Cerebellar cortex (tissue), 1 donor: ENCODE measurements at regions not wholly inside any gene's neighbourhood (a gene's known extent, or its start where the extent isn't known, plus 50 kb on each side); places are given as distances from the start of the nearest gene placed in this dataset.

ENCODE experiments used
- DNase-seq: peaks from one replicate; pipeline ENCODE4 v3.0.0-alpha.2; 2015; ENCODE audit warnings: low spot score

DNA sequence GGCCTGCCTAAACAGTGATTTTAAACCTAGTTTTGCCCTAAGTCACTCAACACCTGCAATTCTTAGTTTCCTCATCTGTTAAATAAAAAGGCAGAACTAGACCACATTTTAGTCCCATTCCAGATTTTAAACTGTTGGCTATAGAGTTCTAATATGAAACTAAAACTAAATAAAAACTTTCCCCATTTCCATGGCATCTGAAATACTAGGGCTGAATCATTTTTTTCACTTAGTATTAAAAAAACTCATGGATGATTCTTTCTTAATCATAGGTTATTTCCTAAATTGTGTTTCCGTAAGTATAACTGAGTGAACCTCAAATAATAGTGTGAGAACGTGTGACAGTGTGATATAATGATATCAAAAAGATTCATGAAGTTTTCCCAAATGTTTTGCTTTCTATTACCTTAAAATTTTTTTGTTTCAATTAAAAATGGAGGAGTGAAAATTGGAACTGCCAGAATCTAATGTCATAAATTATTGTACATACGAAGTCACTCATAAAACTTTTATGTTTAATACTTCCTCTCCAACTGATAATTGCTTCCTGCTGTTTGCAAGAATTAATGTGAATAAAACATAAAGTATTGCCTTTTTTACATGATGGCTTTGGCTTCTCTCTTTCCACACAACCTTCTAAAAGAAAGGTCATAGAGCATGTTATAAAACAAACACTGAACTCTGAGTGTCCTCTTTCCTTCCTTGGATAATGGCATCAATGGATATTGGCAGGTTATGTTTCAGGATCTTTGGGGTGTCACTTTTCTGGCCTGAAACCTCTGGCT is 315.1 kb upstream of the MME start:
- DNase-seq: no peak

DNA sequence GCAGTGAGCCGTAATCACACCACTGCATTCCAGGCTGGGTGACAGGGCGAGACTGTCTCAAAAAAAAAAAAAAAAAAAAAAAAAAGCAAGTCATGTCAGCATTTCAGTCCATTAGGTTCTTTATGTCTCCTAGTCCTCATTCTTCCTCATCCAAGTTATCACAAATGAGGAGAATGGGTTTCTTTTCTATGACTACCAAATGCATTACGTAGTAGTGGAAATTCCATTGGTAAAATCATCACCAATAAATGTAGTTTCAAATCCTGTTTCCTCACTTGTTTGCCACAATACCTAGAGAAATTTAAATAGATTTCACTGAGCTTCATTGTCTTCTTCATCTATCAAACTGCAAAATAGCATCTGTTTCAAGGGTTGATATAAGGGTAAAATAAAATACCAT is 317.6 kb upstream of the MME start:
- no peak for DNase-seq

DNA sequence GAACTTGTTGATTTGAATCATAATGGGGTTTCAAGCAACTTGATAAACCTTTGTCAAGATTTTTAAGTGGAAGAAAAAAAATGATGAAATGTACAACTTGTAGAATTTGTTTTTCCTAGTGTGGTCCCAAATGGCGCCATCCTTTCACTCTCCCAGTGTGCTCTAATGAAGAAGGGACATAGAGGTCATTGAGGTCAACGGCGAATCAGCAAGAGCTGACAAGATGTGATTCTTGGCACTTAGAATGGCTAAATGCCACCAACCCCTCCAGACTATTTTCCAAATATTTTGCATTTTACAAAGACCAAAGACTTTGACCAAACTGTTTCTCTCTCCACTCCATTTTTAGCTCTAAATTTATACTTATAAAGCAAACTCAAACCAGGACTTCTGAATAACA is 320.2 kb upstream of the MME start:
- peak; percentile 64 for DNase-seq

DNA sequence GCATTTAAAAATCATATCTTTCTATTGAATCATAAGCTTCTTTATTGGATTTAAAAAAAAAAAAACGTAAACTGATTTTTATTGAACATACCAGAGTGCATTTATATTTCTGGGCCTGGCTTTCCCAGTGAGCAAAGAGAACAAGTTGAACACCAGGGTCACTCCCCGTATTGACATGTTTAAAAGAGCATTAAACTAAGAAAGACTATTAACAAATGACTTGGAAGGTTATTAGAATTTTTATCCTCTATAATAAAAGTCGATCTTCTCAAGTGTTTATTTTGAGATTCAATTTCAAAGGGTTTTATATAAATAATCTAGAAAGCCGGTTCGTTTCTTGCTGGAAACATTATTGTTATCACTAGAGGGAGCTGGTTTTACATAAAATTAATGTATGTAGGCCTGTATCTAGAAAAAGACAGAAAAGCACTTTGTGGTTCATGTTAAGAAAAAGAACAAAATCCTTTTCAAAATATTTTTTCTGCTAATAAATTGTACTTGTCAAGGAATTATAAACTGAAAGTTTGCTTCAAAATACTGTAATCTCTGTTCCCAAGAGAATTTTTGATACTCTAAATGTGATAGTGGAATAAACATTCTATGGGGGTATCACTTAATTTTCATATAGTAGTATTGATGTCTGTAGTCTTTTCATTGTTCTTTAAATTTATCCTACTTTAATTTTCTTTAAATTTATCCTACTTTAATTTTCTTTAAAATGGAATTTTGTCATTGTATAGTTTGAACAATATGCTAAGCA is 321.8 kb upstream of the MME start:
- peak; percentile 53 for DNase-seq

DNA sequence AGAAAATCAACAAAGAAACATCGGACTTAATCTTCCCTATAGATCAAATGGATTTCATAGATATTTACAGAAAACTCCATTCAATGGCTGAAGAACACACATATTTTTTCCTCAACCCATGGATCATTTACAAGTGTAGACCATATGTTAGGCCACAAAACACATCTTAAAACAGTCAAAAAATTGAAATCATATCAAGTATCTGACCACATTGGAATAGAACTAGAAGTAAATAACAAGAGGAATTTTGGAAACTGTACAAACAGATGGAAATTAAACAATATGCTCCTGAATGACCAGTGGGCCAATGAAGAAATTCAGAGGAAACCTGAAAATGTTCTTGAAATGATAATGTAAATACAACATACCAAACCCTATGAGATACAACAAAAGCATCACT is 323.1 kb upstream of the GPR149 start:
- DNase-seq: no peak

DNA sequence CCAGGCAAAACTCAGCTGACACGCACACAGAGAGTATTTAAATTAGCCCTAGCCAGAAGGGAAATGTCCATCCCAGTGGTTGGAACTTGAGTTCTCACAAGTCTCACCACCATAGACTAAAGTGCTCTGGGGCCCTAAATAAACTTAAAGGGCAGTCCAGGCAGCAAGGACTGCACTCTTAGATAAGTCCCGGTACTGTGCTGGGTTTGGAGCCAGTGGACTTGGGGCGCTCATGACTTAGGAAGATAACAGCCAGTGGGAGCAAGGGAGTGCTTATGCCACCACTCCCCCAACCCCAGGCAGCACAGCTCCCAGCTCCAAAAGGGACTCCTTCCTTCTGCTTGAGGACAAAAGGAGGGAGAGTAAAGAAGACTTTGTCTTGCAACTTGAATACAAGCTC is 319.5 kb upstream of the GPR149 start:
- no peak for DNase-seq

DNA sequence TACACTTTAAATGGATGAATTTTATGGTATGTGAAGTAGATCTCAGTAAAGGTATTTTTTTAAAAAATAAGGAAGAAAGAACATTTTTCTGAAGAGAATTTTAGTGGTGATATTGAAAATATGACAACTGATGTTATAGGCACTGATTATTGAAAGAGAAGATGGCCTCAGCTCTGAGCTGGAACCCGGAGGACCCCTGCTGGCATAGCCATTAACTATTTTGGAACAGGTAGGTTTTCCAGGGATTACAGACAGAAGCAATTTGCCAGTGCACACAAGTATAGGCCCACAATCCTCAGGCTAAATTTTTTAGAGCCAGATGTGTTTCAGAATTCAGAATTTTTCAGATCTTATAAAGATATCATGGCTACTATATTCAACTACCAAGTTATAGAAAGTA is 315.9 kb upstream of the GPR149 start:
- no peak for DNase-seq

DNA sequence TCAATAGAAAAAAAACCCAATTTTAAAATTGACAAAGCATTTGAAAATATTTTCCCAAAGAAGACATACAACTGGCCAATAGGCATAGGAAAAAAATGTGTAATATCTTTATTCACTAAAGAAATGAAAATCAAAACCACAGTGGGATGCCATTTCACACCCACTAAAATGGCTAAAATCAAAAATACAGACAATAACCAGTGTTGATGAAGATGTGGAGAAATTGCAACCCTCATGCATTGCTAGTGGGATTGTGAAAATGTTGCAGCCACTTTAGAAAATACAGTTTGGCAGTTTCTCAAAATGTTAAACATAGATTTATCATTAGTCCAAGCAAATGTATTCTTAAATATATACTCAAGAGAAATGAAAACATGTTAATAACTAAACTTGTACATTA is 315.1 kb upstream of the GPR149 start:
- DNase-seq: no peak

DNA sequence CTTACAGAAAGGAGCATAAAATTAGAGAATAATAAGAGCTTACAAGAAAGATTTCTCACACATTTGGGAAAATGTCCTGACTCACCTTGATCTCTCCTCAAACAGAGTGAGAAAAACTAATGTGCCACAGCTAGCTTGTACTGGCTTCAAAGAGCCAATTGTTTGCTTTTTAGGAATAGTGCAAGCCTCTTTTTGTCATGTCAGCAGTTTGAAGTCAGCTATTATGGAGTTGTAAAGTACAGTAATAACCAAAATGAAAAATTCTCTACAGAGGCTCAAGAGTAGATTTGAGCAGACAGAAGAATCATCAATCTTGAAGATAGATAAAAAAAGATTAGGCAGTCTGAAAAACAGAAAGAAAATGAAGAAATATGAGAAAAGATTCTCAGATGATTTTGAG is 313.4 kb upstream of the GPR149 start:
- no peak for DNase-seq

DNA sequence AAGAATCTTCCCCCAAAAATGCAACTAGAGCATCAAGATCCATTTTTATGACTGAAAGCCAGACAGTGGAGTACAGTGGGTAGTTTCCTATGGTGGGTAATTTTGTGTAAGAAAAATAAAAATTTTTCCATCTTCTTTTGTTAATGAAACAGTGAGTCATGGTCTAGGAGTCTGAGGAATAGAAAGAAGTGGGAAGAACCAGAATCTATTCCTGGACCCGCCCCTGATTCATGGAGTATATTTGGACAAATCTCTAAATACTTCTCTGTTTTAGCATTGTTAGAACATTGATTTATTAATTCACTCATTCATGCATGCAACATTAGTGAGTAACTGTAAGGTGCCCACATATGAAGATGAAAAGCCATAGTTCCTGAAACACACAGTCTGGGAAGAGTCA is 304.5 kb upstream of the GPR149 start:
- DNase-seq: no peak

DNA sequence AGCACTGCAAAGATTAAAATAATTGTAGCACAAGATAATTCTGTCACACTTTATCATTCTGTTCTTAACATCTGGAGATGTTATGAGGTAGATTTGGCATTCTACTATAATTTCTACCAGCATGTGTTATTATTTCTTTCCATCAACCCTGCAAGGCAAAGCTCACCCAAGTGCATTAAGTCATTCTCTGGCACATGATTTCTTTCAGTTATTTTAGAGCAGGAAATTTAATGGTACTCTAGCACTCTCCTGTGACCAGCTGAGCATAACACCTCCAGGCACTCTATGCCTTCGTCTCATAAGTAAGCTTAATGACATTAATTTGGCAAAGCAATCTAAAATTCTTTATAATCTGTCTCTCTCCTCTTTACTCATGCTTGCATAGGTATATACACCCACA is 300.2 kb upstream of the GPR149 start:
- DNase-seq: peak; percentile 40

DNA sequence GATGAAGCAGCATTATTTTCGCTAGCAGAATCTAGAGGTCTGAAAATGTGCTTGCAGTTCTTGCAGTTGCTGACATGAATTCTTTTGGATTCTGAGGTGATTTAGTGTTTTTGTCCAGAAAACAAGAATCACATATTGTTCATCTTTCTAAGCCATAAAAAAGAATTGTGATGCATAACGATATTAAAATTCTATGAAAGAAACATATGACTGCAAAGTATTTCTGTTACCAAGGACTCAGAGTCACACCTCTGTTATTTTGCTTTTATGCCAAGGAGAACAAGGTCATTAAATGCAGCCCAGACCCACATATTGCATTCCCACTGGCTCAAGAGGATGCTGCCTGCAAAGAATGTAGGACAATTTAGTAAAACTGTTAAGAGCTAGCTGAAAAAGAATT is 299.8 kb upstream of the GPR149 start:
- peak; percentile 34 for DNase-seq

DNA sequence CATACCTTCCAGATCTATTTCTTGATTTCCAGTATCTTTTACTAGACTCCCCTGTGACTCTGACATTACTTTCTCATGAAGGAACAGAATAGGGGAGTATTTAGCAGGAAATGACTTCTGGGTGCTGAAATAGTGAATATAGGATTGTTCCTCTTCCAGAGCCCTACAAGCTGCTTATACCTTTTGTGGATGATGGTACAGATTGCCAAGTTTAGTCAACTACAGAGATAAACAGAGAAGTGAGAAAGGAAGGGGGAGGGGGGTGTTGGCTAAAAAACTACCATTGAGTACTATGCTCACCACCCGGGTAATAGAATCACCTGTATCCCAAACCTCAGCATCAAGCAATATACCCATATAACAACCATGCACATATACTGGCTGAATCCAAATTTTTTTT is 298.3 kb upstream of the GPR149 start:
- DNase-seq: no peak

DNA sequence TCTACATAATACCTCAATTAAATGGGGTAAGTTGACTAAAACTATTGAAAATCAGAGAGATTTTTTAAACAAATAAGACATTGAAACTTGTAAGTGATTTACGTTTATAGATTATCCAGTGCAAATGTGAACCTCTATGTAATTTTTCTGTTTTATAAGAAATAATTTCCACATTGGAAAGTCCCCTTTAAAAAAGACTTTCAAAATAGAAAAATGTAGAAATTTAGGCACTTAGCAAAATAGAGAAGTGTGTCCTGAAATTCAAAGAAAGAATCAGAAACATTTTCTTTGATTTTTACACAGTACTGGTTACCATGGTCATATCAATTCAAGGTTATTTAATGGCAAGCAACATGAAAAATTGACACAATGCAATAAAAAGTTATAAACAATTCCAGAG is 290.9 kb upstream of the GPR149 start:
- DNase-seq: no peak

DNA sequence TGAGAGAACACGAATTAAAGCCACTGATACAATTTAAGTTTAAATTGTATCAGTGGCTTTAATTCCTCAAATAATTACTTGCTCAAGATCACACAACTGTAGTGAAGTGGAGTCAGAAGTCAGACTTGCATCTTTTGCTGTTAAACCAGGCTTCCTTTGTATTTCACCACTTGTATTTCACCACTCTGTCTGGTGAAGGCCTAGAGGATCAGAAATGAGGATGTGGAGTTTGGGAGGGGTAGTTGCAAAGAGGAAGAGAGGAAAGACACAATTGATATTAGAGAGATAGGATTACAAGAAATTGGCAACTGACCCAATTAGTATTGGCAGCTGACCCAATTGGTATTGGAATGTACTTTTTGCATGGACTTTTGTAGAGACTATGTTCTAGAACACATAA is 288.1 kb upstream of the GPR149 start:
- no peak for DNase-seq

DNA sequence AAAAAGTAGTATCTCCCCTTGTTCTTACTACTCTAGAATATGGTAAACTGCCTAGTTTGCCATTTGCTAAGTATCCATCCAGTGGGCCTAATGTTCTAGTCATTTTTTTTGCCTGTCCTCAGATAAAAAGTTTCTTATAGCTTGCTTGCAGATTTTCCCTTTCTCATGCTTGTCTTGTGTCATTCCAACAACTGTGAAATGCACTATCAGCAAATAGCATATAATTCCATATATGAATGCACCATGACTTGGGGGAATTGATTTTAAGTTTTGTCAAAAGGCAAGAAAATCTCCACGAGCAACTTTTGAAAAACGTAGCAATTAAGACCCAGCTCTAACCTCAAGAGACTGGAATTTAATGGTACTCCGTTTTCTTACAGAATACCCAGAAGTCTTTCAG is 286.2 kb upstream of the GPR149 start:
- DNase-seq: no peak

DNA sequence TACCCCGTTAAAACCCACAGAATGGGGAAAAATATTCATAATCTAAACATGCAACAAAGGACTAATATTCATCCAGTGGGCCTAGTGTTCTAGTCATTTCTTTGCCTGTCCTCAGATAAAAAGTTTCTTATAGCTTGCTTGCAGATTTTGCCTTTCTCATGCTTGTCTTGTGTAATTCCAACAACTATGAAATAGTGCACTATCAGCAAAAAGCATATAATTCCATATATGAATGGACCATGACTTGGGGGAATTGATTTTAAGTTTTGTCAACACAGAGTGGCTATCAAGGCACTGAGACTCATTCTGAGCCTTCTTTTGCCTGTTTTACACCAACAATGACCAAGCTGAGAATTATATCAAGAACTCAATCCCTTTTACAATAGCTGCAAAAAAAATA is 278.6 kb upstream of the GPR149 start:
- DNase-seq: no peak

DNA sequence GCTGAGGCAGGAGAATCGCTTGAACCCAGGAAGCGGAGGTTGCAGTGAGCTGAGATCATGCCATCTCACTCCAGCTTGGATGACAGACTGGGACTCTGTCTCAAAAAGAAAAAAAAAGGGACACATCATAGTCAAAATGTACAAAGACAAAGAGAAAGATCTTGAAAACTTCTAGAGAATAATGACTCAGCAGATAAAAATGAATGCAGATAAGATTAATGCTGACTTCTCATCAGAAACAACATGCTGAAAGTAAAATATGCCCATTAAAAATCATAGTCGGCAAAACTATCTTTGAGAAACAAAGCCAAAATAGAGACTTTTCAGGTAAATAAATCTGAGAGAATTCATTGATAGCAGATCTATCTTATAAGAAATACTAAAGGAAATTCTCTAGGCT is 271.1 kb upstream of the GPR149 start:
- DNase-seq: no peak

DNA sequence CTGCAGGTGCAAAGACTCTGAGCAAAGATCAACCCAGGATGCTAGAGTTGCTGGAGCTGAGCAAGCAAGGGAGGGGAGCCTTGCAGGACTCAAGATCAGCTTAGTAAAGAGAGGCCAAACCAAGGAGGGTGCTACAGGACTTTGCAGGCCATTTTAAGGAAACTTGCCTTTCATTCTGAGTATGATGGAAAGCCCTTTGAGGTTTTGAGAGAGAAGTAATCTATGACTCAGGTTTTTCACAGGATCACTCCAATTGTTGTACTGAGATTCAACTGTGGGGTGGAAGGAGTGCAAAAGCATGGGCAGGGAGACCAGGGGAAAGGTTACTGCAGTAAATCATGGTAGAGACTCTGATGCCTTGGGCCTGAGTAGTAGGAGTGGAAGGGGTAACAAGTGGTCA is 260.4 kb upstream of the GPR149 start:
- DNase-seq: no peak

DNA sequence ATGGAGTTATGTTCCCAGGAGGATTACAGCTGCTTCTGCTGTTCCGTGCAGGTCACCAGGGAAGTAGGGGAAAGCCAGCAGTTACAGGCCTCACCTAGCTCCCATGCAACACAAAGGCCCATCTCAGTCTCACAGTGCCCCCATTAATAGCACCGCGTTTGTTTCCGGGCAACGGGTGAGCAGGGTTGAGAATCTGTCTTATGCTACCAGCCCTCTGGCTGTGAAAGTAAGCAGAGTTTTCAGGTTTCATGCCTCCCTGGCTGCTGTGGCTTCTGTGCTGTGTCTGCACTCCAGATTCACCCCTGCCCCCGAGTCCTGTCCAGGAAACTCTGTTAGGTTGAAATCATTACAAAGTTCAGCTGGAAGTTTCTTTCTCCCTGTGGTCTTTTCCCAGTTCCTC is 254.4 kb upstream of the GPR149 start:
- DNase-seq: peak; percentile 23

DNA sequence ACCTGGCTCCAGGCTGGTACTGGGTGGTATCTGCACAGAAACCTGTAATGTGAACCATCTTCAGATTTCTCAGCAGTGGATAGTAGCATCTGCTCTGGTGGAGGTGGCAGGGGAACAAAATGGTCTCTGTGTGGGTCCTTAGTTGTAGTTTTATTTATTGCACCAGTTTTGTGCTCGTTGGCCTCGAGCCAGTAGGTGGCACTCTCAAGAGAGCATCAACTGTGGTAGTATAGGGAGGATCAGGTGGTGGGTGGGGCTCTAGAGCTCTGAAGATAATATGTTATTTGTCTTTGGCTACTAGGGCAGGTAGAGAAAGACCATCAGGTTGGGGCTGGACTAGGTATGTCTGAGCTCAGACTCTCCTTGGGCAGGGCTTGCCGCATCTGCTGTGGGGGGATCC is 254.0 kb upstream of the GPR149 start:
- peak; percentile 28 for DNase-seq

DNA sequence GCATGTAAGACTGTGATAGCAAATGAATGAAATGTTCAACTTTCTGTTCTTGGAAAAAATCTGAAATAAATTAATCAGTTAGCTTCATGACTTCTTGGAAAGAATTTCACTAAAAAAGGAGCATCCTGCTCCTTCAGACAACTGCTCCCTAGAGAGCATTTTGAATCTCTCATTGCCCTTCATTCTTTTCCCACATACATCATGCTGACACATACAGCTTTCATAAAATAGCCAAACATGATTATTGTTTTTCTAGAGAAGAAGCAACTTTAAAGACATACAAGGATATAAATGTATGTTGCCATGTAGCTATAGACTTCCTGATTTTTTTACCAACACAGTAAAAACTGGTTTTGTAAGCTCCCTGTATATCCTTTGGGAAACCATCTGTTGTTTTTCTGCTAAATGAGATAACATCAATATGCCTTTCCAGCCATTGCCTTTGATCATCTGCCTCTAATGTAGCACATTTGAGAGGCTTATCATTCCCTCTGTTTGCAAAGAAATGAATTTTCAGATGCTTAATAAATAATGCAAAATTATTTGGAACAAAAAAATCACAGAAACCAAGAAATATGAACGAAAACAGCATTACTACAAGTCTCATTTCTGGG is 248.2 kb upstream of the GPR149 start:
- no peak for DNase-seq

DNA sequence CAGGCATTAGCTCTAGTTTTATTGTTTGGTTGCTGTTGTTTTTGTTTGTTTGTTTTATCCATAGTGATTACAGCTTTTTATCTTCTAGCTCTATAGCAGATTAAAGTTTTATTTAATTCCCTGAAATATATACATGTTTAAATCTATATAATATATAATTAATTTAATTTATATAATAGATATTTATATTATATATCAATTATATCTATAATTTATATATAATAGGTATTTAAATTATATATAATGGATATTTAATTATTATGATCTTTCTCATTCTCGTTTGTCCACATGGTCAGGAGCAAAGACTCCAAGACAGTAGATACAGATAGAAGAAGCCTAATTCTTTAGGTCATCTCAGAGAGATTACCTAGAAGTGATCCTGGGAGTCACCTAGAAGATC is 238.8 kb upstream of the GPR149 start:
- no peak for DNase-seq
